Tibial nerve (tissue), 4 donors: ENCODE measurements at regions not wholly inside any gene's neighbourhood (a gene's known extent, or its start where the extent isn't known, plus 50 kb on each side); places are given as distances from the start of the nearest gene placed in this dataset.

Experiments
- CTCF ChIP-seq, 5 experiments: fragments of 200-600 bp in 3 of 5; fragments of 450-650 bp in 2 of 5; sonication (generic) in 3 of 5; IDR thresholded peaks; one replicate each; pipeline ENCODE4 v1.5.1; 2016 to 2019; ENCODE audit warnings: antibody characterized with exemption in 5 of 5, mild to moderate bottlenecking in 3 of 5, moderate library complexity in 2 of 5
- EP300 ChIP-seq, 2 donors: sonication (generic); formaldehyde crosslinking; IDR thresholded peaks; one replicate each; pipeline ENCODE4 v1.6.1; 2017; ENCODE audit warnings: antibody characterized with exemption in 2 of 2, mild to moderate bottlenecking in 1 of 2

DNA sequence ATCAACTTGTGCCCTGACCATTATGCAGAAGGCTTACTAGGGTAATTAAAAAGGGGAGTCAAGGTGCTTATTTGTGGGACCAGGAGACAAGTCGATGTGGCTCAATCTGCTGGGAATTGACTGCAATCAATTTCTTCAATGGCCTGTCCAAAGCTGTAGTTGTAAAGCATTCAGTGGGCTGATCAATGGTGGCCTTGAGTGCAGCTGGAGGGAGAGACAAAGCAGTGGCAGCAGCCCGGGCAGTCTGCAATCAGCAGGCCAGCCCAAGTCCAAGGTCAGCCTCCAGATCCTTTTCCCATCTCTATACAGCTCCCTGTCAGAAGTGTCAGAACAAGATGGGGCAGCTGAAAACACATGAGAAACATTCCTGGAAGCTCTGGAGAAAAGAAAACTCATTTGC lies 51.0 kb upstream of the BRINP1 start:
- TF ChIP-seq CTCF (IDR thresholded peaks at IDR 0.05), result no peak
- TF ChIP-seq EP300 (IDR thresholded peaks at IDR 0.05), result no peak
